ENCODE measurements at regions not wholly inside any gene's neighbourhood (a gene's known extent, or its start where the extent isn't known, plus 50 kb on each side); places are given as distances from the start of the nearest gene placed in this dataset.

GRCh38 chr2:7744827-7745226 lies 827.6 kb downstream of the RNF144A start:
- TF ChIP-seq CTCF (IDR thresholded peaks at IDR 0.05) (no peak), POLR2A (IDR thresholded peaks at IDR 0.05) (no peak)
